ENCODE measurements at regions not wholly inside any gene's neighbourhood (a gene's known extent, or its start where the extent isn't known, plus 50 kb on each side); places are given as distances from the start of the nearest gene placed in this dataset.

DNA sequence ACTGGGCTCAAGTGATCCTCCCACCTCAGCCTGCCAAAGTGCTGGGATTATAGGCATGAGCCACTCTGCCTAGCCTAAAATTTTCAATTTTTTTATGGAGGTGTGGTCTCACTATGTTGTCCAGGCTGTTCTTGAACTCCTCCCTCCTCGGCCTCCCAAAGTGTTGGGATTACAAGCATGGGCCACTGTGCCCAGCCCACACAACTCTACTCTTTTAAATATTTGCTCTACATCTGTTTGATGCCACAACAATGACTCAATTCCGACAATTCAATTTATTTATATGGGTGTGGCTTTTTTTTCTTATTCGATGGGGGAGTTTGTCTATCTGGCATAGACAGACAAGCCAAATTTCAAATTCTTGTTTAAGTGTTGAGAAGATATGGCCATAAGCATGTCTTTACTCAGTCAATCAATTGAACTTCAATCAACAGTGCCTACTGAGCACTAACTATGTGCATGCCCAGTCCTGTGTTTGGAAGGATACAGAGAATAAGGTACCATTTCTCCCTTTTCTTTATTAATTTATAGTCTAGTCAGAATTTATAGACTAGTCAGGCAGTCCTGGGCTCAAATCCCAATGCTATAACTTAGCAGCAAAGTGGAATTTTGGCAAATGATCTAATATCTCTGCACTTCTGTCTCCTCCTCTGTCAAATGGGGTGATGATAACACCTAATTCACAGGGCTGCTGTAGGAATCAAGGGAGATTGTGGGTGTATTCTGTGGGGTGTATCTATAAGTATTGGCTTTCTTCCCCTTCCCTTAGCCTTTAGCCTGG lies 54.6 kb upstream of the PIAS1 start:
- H3K4me2 ChIP-seq (replicated peaks; ENCODE audit: low read depth, low read length, poor library complexity, severe bottlenecking) = no peak overlapping the region

More for the DNA sequence above, 54.6 kb upstream of the PIAS1 start:
- no peaks in the 10 kb centered on the region for H3K36me3 ChIP-seq (replicated peaks in 1 of 2; ENCODE audit: control extremely low read depth in 1 of 2, control insufficient read depth in 1 of 2, extremely low read depth in 1 of 2, insufficient read depth in 2 of 2, low read length in 1 of 2)
- intact Hi-C loops (cut with micrococcal nuclease) = no loop called here
- no peak overlapping the region for H2AFZ ChIP-seq (ENCODE audit: insufficient read depth, low read depth, low read length, poor library complexity, severe bottlenecking)
- Mint-ChIP-seq H3K4me3 (no peak overlapping the region), H3K4me1 (no peaks in the 10 kb centered on the region), H3K9me3 (ENCODE audit: insufficient read depth) (no peaks in the 10 kb centered on the region), H3K27me3 (no peaks in the 10 kb centered on the region), H3K27ac (no peak overlapping the region)
- H3K9ac ChIP-seq (ENCODE audit: low read length) = no peak overlapping the region
- no peaks in the 10 kb centered on the region for H3K9me3 ChIP-seq (ENCODE audit: control extremely low read depth in 1 of 3, control insufficient read depth in 2 of 3, insufficient read depth in 1 of 3, low read length in 2 of 3)
- TF ChIP-seq EZH2 (IDR thresholded peaks at IDR 0.05; ENCODE audit: borderline replicate concordance, insufficient read depth, low read depth, low read length, poor library complexity, severe bottlenecking) = no peak
- no peak for TF ChIP-seq CTCF (IDR thresholded peaks at IDR 0.05)
- DNase-seq (no peak), ATAC-seq (ENCODE audit: low read depth) (no peak)
- no peaks in the 10 kb centered on the region for H3K27me3 ChIP-seq (replicated peaks in 1 of 4; ENCODE audit: control extremely low read depth in 1 of 4, control insufficient read depth in 3 of 4, insufficient read depth in 4 of 4, low read length in 3 of 4)
- H4K20me1 ChIP-seq (ENCODE audit: control insufficient read depth, insufficient read depth, low read length, poor library complexity, severe bottlenecking) = no peaks in the 10 kb centered on the region
- no peak overlapping the region for H3K4me3 ChIP-seq (ENCODE audit: control extremely low read depth in 1 of 5, extremely low read depth in 1 of 5, insufficient read depth in 1 of 5, low read depth in 2 of 5, low read length in 4 of 5)
- no peaks in the 10 kb centered on the region for H3K4me1 ChIP-seq (ENCODE audit: control insufficient read depth in 2 of 2, insufficient read depth in 2 of 2, low read length in 2 of 2)
- POLR2A ChIA-PET = no interaction called here
- CTCF ChIA-PET = no interaction called here
- H3K79me2 ChIP-seq (ENCODE audit: control insufficient read depth, insufficient read depth, low read length) = no peaks in the 10 kb centered on the region
- no CpG with 5 or more reads among the region's 3 CpGs for WGBS (ENCODE audit: insufficient coverage)
- H3K27ac ChIP-seq (ENCODE audit: low read length in 2 of 2) = no peak overlapping the region
